IPS-15b (cell line): ENCODE measurements at regions not wholly inside any gene's neighbourhood (a gene's known extent, or its start where the extent isn't known, plus 50 kb on each side); places are given as distances from the start of the nearest gene placed in this dataset.
A peak's percentile ranks its signal among the peaks of the same experiment; 100 is the strongest.

Experiments
- H3K27me3 ChIP-seq: one replicate; pipeline ENCODE4 v1.6.1; 2013; ENCODE audit warnings: low read length; ENCODE audit not compliant: control insufficient read depth, insufficient read depth
- H3K36me3 ChIP-seq: one replicate; pipeline ENCODE4 v1.6.1; 2013; ENCODE audit warnings: low read length; ENCODE audit not compliant: control insufficient read depth, insufficient read depth
- H3K4me1 ChIP-seq: one replicate; pipeline ENCODE4 v1.6.1; 2013; ENCODE audit warnings: mild to moderate bottlenecking, low read length; ENCODE audit not compliant: control insufficient read depth, insufficient read depth
- H3K4me3 ChIP-seq: one replicate; pipeline ENCODE4 v1.5.1; 2013; ENCODE audit warnings: low read depth, low read length
- H3K9ac ChIP-seq: one replicate; pipeline ENCODE4 v1.6.1; 2013; ENCODE audit warnings: low read depth, mild to moderate bottlenecking, low read length
- H3K9me3 ChIP-seq: one replicate; pipeline ENCODE4 v1.6.1; 2013; ENCODE audit warnings: mild to moderate bottlenecking, low read length; ENCODE audit not compliant: control insufficient read depth, insufficient read depth

DNA sequence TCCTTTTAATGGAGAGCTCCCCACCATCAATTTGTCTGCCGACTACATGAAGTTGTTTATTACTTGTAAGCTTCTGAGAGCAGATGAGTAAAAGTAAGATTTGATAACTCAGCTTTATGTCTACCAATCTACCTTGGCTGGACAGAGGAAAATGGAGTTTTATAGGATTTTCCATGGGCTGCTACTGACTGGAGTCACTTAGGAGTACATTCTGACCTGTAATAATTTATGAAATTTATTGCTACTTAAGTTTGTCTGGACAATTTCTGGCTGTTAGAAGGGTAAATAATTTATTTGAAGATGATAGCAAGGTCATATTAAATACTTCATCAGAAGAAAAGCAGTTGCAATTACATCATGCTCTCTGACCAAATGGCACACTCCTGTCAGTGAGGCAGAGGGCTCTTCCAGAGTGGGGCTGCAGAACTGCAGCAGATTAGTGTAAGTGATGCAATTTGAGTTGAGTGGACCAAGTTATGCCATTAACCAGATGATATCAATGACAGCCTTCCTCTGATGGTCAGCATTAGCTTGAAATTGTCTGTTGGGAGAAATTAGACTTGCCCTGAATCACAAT lies 736.7 kb upstream of the PTBP2 start:
- Histone ChIP-seq H3K27me3 (no peaks in the 10 kb centered on the region), H3K9ac (no peak overlapping the region), H3K9me3 (no peaks in the 10 kb centered on the region), H3K36me3 (no peaks in the 10 kb centered on the region), H3K4me3 (no peak overlapping the region), H3K4me1 (no peaks in the 10 kb centered on the region)

DNA sequence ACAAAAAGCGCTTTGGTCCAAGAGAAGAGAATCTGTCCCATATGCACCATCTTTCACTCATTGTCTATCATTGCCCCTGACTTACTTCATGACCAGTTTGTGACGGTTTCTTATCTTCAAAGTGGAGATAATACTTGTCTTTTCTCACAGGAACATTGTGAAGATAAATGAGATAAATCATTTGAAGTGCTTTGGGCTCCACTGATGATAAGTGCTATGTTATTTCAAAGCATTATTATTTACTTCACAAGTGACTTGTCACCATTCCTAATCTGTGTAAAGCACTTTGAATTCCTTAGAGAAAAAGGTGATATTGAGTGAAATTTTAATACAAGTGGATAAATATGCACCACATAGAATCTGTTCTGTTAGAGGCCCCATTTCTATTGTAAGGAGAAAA lies 731.6 kb upstream of the PTBP2 start:
- Histone ChIP-seq H3K27me3 (no peaks in the 10 kb centered on the region), H3K9me3 (no peaks in the 10 kb centered on the region), H3K36me3 (no peaks in the 10 kb centered on the region), H3K9ac (no peak overlapping the region), H3K4me3 (no peak overlapping the region), H3K4me1 (no peaks in the 10 kb centered on the region)

DNA sequence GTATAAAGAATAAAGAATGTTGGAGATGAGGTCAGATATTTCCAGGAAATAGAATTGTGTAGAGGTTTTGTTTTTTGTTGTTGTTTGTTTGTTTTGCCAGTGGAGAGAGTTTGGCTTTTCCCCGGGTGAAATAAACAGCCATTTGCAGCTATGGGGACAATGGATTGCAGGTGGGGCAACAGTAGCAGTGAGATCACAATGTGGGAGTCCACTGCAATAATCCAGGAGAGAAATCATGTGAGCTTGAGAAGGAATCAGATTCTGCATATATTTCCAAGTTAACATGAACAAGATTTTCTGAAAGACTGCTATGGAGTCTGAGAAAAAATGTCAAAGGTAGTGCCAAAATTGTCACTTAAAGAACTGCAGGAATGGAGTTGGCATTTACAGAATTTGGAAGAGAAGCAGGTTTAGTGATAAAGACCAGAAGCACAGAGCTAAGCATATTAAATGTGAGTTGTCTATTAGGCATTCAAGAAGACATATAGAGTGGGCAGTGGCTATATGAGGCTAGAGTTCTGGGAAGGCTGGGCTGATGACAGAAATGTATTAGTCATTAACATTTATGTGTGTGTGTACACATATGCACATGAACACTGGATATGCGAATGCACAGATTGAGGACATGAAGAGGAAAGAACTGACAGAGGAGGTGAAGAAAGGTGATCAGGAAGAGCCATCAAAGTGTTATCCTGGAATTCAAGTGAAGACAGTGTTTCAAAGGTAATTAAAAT lies 729.6 kb upstream of the PTBP2 start:
- no peaks in the 10 kb centered on the region for H3K36me3 ChIP-seq
- no peaks in the 10 kb centered on the region for H3K4me1 ChIP-seq

DNA sequence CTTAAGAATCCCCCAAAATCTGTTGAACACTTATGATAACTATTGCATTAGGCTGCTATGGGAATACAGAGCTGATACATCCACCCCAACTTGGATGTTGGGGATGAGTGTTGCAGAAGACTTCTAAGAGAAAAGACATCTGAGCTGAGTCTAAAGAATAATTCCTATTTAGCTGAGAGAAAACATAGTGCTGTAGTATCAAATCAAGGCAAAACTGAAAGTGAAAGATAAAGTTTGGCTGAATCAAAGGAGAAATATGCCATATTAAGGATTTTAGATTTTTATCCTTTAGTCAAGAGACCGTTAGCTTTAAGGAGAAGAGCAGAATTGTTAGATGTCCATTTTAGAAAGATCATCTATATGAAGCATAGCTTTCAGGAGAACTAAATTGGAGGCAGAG lies 726.9 kb upstream of the PTBP2 start:
- Histone ChIP-seq H3K27me3 (no peaks in the 10 kb centered on the region), H3K4me3 (no peak overlapping the region), H3K4me1 (no peaks in the 10 kb centered on the region), H3K9me3 (no peaks in the 10 kb centered on the region), H3K36me3 (no peaks in the 10 kb centered on the region), H3K9ac (no peak overlapping the region)

More for the DNA sequence above, 729.6 kb upstream of the PTBP2 start:
- Histone ChIP-seq H3K9me3 (no peaks in the 10 kb centered on the region), H3K4me3 (no peak overlapping the region), H3K27me3 (no peaks in the 10 kb centered on the region), H3K9ac (no peak overlapping the region)

DNA sequence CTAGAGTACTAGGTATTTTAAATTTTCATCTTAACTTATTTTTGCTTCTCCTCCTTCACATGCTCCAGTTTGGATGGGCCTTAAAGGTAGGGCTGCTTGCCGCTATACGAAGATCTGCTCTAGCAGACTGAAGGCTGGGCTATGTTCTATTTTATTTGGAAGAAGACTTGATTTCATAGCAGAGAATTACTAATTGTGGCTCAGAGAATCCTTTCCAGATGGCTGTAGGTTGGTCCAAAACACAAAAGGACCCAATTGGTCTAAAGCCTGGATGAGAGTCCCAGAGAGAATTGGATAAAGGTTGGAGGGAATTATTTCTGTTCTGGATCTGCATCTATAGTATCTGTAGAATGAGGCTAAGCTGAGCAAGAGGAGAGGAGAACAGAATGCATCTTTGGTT lies 719.4 kb upstream of the PTBP2 start:
- Histone ChIP-seq H3K36me3 (no peaks in the 10 kb centered on the region), H3K9me3 (no peaks in the 10 kb centered on the region), H3K9ac (no peak overlapping the region), H3K4me3 (no peak overlapping the region), H3K4me1 (peaks cover 9% of the 10 kb centered on the region), H3K27me3 (no peaks in the 10 kb centered on the region)

DNA sequence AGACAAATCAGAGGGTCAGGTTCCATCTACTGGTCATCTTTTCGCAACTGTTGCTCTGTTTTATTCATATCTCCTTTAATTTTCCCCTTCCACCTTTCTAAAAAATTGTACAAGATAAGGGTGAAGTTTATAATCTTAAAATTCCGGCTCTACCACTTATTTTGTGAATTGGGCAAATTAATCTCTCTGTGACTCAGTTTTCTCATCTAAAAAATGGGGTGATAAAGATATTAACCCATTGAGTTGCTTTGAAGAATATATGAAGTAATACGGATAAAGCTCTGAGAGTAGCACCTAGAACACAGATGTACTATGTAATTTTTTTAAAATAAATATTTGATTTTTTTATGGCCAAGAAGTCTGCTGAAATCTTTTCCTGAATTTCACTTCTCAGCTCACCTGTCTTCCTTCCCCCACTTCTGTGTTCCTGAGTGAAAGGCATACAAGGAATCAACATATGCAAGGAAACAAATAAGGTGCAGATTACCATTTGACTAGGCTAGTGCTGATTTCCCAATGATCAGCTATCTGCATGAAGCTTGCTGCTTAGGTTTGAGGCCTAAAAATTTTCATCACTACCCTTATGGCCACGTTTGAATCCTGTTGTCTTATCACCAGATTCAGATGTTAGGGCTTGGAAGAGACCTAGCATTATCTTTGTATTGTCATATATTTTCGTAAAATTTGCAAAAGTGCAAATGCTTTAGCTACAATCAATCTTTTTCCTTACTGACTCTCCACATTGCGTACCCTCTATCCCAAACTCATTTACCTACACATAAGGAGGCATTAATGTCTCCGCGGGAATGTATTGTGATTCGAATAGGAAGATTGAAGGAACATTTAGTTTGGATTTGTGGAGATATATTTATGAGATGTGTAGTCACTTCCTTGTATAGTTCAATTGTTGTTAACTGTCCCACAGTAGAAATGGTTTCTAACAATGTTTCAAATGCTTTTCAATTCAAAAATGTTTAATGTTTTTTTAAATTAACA lies 718.3 kb upstream of the PTBP2 start:
- Histone ChIP-seq H3K9ac (no peak overlapping the region), H3K4me1 (peaks cover 9% of the 10 kb centered on the region), H3K27me3 (no peaks in the 10 kb centered on the region), H3K9me3 (no peaks in the 10 kb centered on the region), H3K4me3 (peak overlapping the region; percentile 14), H3K36me3 (no peaks in the 10 kb centered on the region)

DNA sequence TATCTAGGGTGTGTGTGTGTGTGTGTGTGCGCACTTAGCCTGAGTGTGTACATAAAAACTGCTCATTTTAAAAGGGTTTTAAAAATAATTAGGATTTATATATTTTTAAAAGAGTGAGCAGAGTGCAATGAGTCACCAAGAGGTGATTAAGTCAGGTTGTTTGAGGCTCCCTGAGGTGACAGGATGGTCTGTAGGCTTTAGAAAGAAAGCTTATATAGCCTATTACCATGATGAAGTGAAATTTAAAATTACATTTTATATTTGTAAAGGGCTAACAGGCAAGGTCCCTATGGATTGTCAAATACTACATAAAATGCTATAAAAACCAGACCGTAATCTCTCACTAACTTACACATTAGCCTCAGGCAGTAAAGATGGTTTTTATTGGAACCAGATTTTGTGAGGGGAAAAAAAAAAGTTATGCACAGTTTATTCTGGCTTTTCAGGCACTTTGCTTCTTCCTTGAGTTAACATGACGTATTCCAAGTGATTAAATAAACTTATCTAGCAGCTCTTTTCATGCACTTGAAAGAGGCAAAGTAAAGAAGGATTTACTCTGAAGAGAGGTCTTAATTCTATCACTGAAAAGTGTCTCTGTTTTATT lies 711.7 kb upstream of the PTBP2 start:
- no peaks in the 10 kb centered on the region for H3K27me3 ChIP-seq
- H3K9ac ChIP-seq, result no peak overlapping the region
- no peaks in the 10 kb centered on the region for H3K36me3 ChIP-seq
- no peaks in the 10 kb centered on the region for H3K9me3 ChIP-seq
- no peak overlapping the region for H3K4me3 ChIP-seq
- no peaks in the 10 kb centered on the region for H3K4me1 ChIP-seq

DNA sequence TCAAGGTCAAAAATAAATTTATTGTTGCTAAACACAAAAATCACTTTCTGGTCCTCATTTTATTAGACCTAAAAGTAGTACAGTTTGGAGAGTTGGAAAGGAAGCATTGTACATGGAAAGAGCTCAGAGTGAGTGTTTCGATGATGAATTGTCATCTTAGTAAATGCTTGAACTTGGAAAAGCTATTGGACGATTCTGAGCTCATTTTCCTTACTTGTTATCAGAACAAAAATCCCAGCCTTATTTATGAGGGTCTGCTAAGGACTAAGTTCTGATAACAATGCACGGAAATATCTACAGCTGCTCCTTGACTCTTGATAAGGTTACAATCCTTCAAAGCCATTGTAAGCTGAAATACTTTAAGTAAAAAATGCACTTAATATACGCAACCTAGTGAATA lies 710.0 kb upstream of the PTBP2 start:
- H3K27me3 ChIP-seq, result no peaks in the 10 kb centered on the region
- no peaks in the 10 kb centered on the region for H3K9me3 ChIP-seq
- H3K4me1 ChIP-seq, result no peaks in the 10 kb centered on the region
- no peak overlapping the region for H3K4me3 ChIP-seq
- H3K9ac ChIP-seq, result no peak overlapping the region
- H3K36me3 ChIP-seq, result no peaks in the 10 kb centered on the region

DNA sequence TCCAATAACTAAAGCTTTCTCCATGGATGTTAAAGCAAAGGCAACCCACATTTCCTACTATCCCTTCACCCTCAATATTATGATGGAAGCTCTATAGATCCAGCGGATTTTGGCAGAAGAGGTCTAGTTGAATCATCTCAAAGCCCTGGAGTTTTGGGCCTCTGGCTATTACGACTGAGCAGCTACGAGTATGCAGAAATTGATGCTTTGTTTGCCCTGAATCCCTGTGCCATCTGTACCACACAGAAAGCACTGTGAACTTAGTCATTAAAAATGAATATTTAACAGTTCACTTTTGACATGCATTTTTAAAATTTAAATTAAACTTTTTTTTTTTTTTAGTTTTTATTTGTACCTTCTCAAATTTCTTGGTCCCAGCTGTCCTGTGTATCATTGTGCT lies 705.4 kb upstream of the PTBP2 start:
- no peaks in the 10 kb centered on the region for H3K4me1 ChIP-seq
- no peaks in the 10 kb centered on the region for H3K9me3 ChIP-seq
- H3K4me3 ChIP-seq, result no peak overlapping the region
- H3K27me3 ChIP-seq, result no peaks in the 10 kb centered on the region
- no peaks in the 10 kb centered on the region for H3K36me3 ChIP-seq
- no peak overlapping the region for H3K9ac ChIP-seq

DNA sequence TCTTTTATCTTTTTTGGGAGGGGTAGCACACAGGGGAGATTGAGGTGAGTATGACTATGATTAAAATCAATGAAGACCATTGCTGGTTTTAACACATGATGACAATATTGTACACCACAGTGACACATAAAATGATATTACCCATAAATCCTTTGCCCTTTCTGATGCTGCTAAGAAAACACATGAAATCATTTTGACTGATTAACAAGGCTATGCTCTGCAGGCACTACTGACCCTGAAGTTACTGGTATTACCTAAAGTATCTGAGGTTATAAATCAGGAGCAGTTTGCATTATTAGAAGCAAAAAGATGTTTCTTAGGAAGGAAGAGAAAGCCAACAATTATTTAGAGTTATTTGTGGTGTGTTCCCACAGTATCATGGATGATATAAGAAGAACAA lies 701.2 kb upstream of the PTBP2 start:
- H3K36me3 ChIP-seq, result no peaks in the 10 kb centered on the region
- H3K4me3 ChIP-seq, result no peak overlapping the region
- no peak overlapping the region for H3K9ac ChIP-seq
- H3K9me3 ChIP-seq, result no peaks in the 10 kb centered on the region
- H3K4me1 ChIP-seq, result no peaks in the 10 kb centered on the region
- H3K27me3 ChIP-seq, result no peaks in the 10 kb centered on the region

DNA sequence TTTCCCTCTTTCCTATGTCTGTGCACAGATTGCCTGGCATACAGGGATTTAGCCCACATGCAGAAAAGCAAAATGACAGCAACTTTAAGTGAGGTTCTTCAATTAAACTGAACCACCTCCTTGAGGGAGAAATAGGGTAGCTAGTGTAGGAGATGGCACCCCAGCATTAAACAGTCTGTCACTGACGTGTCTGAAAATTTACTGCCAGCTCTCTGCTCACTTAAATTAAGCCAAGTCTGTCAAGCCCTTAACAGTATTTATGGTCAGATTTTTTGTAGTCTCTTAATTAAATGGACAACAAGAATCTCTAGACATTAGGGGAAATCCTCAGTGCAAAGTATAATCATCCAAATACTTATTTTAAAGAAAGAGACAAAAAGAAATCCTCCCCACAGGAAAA lies 696.5 kb upstream of the PTBP2 start:
- no peaks in the 10 kb centered on the region for H3K27me3 ChIP-seq
- no peaks in the 10 kb centered on the region for H3K4me1 ChIP-seq
- peaks cover 5% of the 10 kb centered on the region for H3K9me3 ChIP-seq
- H3K9ac ChIP-seq, result no peak overlapping the region
- H3K4me3 ChIP-seq, result no peak overlapping the region
- peaks cover 3% of the 10 kb centered on the region for H3K36me3 ChIP-seq
